ENCODE measurements at regions not wholly inside any gene's neighbourhood (a gene's known extent, or its start where the extent isn't known, plus 50 kb on each side); places are given as distances from the start of the nearest gene placed in this dataset.

DNA sequence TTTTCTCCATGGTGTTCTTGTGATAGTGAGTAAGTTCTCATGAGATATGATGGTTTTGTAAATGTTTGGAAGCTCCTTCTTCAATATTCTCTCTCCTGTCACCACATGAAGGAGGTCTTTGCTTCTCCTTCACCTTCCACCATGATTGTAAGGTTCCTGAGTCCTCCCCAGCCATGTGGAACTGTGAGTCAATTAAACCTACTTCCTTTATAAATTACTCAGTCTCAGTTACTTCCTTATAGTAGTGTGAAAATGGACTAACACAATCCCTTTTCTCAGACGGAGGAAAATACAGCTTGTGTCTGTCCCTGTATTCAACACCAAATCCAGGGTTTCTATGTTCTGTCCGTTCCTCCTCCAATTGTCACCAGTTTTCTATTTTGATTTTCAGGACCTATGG, 181.0 kb downstream of the ALDH8A1 start:
- TF ChIP-seq, protein P1, sequence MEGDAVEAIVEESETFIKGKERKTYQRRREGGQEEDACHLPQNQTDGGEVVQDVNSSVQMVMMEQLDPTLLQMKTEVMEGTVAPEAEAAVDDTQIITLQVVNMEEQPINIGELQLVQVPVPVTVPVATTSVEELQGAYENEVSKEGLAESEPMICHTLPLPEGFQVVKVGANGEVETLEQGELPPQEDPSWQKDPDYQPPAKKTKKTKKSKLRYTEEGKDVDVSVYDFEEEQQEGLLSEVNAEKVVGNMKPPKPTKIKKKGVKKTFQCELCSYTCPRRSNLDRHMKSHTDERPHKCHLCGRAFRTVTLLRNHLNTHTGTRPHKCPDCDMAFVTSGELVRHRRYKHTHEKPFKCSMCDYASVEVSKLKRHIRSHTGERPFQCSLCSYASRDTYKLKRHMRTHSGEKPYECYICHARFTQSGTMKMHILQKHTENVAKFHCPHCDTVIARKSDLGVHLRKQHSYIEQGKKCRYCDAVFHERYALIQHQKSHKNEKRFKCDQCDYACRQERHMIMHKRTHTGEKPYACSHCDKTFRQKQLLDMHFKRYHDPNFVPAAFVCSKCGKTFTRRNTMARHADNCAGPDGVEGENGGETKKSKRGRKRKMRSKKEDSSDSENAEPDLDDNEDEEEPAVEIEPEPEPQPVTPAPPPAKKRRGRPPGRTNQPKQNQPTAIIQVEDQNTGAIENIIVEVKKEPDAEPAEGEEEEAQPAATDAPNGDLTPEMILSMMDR (IDR thresholded peaks at IDR 0.05), result no peak
- TF ChIP-seq POLR2A (IDR thresholded peaks at IDR 0.05), result no peak
- no peak for TF ChIP-seq POLR2AphosphoS5 (IDR thresholded peaks at IDR 0.05)

All from prostate gland (tissue), 2 donors.